GM12864 (cell line): ENCODE measurements at regions not wholly inside any gene's neighbourhood (a gene's known extent, or its start where the extent isn't known, plus 50 kb on each side); places are given as distances from the start of the nearest gene placed in this dataset.

Experiments
- DNase-seq: peaks from one replicate; pipeline ENCODE4 v3.0.0-alpha.2; 2011; ENCODE audit warnings: low read depth
- H3K4me3 ChIP-seq: 2 replicates; pipeline ENCODE4 v1.5.1; 2011; ENCODE audit warnings: mild to moderate bottlenecking, low read depth, low read length, control low read depth
- CTCF ChIP-seq: IDR thresholded peaks from 2 replicates; pipeline ENCODE4 v1.5.1; 2011; ENCODE audit warnings: low read depth, mild to moderate bottlenecking, moderate library complexity, low read length, control low read depth, inconsistent platforms; ENCODE audit errors: missing control alignments

DNA sequence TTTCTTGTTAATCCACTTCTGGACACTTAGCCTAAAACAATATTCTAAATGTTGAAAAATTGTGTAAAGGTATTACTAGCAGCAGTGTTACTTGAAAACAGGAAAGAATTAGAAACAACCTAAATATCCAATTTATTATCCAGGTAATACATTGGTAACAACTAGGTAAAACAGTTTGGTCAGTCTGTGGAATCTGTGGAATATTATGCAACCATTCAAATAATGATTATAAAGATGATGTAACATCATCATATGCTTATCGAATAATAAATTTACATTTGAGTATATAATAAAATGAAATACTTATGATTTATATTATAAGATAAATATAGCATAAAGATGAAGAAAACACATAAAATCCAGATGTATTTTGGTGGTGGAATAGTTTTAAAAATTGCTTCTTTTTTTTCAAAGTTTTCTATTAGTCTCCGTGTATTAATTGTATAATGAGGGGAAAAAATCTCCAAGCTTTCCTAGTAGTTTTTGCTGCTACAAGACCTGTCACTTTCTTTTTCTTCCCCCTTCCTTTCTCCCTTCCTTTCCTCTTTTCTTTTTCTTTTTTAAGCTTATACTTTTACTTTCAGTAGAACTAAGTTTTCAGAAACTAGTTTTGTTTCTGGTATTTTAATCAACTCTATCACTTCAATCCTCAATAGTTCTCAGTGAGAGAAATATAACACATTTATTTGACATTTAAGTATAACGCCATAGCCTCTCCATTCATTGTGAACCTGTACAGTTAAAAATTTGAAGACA, 197.8 kb upstream of the HMCN1 start:
- TF ChIP-seq CTCF: no peak
- DNase-seq: no peak
- no peak overlapping the region for H3K4me3 ChIP-seq

DNA sequence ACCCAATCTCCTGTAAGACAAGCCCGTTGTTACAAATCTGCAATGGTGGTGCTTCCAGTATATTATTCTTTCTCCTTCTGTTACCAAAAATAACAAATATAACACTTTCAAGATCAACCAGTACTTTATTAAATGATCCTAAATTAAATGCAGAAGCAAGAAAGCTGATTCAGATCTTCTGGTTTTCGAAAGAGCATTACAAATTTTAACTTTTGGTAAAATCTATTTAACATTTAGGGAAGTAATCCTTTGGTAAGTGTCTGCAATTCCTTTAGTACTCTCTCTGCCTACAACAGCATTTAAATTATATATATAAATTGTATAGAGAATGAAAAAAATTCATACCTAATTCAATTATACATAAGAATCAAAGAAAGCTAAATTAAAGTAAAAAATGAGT, 198.6 kb upstream of the HMCN1 start:
- H3K4me3 ChIP-seq: no peak overlapping the region
- no peak for DNase-seq
- no peak for TF ChIP-seq CTCF

DNA sequence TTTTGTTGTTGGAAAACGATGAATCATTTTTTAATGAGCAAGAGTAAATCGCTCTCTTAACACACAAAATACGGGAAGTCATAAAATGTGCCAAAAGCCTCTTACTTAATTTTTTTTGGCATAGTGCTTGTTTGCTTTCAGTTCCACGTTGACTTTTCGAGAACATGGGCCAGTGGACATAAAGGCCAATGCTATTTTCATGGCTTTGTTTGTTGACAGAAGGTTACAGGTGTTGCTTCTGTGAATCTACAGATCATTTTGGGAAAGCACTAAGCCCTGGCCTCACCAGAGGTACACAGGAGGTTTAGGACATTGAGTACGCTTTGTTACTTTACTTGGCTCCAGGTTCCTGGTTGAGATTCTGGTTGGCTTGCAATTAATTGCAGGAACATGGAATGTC, 199.4 kb upstream of the HMCN1 start:
- H3K4me3 ChIP-seq: no peak overlapping the region
- DNase-seq: no peak
- TF ChIP-seq CTCF: no peak

GRCh38 chr1:185533596-185533995, 200.6 kb upstream of the HMCN1 start:
- no peak for TF ChIP-seq CTCF
- no peak for DNase-seq

DNA sequence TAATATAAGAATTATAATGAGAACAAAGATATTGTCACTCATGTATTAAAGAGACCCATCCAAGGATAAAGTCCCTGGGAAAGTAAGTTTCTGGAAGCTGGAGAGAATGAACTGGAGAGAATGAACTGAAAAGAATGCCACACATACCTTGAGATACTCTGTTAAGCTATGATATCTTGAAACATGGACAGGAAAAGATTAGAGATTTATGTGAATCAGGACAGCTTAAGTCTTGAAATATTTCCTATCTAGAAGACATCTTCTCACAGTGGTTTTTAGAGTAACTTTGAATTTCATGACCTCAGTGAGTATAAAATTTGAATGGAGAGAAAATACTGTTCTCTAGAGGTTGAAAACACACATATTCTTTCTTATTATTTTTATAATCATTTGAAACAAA, 201.3 kb upstream of the HMCN1 start:
- no peak for DNase-seq
- TF ChIP-seq CTCF: no peak
- no peak overlapping the region for H3K4me3 ChIP-seq

More at GRCh38 chr1:185533596-185533995, 200.6 kb upstream of the HMCN1 start:
- H3K4me3 ChIP-seq: no peak overlapping the region

GRCh38 chr1:185531838-185532237, 202.4 kb upstream of the HMCN1 start:
- DNase-seq: no peak
- H3K4me3 ChIP-seq: no peak overlapping the region
- TF ChIP-seq CTCF: no peak

DNA sequence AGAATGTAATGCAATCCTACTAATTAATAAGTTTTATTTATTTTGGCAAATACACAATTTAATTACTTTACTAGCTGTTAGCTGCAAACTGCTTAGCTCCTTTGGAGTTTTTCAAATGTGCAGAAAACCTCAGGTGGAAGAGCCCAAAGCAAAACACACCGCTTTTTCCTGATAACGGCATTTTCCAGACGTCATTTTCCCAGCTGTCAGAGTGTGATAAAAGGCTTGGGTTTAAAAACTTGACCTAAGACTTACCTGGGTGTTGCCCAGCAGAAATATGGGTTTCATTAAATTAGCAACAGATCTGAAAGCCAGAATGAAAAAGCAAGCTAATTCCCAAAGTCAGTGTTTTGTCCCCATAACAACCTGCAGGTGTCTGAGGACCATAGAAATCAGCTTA, 204.0 kb upstream of the HMCN1 start:
- no peak overlapping the region for H3K4me3 ChIP-seq
- no peak for DNase-seq
- no peak for TF ChIP-seq CTCF
